Naive thymus-derived CD4-positive, alpha-beta T cell (primary cell): ENCODE measurements at regions not wholly inside any gene's neighbourhood (a gene's known extent, or its start where the extent isn't known, plus 50 kb on each side); places are given as distances from the start of the nearest gene placed in this dataset.

Experiments used
- ATAC-seq: fragments of 150-1000 bp; cut with Tn5 transposase; 2 replicates; pipeline ENCODE4 v1.10.0; 2021; ENCODE audit warnings: mild to moderate bottlenecking, moderate library complexity
- CTCF ChIA-PET: fragments of 350-600 bp; sonication (Branson Sonifier 250); formaldehyde crosslinking; loops from one replicate; lab custom pipeline; 2021; ENCODE audit warnings: antibody characterized with exemption; lab: Charles Lee
- POLR2A ChIA-PET: fragments of 350-600 bp; sonication (Branson Sonifier 250); formaldehyde crosslinking; loops from one replicate; lab custom pipeline; 2021; ENCODE audit warnings: antibody characterized with exemption, inconsistent platforms; lab: Charles Lee
- DNase-seq, 9 donors: peaks; one replicate each; pipeline versions ENCODE4 v3.0.0 to v3.0.0-alpha.2; 2020 to 2022; ENCODE audit warnings: mixed read lengths in 1 of 9
- H3K27ac ChIP-seq: one replicate; pipeline ENCODE4 v1.7.0; 2013; ENCODE audit warnings: mild to moderate bottlenecking, low read depth, low read length, moderate library complexity
- H3K27me3 ChIP-seq, 2 donors: one replicate each; pipeline ENCODE4 v1.7.0; 2013; ENCODE audit warnings: low read length in 2 of 2, mild to moderate bottlenecking in 2 of 2, moderate library complexity in 2 of 2; ENCODE audit not compliant: control insufficient read depth in 2 of 2, insufficient read depth in 2 of 2
- H3K36me3 ChIP-seq, 3 experiments: 1 replicate in 2 of 3; 2 replicates in 1 of 3; pipeline ENCODE4 v1.7.0; 2013; ENCODE audit warnings: low read length in 3 of 3, mild to moderate bottlenecking in 3 of 3, moderate library complexity in 1 of 3; ENCODE audit not compliant: insufficient read depth in 3 of 3, control insufficient read depth in 2 of 3
- H3K4me1 ChIP-seq, 2 donors: one replicate each; pipeline ENCODE4 v1.7.0; 2013; ENCODE audit warnings: low read length in 2 of 2, mild to moderate bottlenecking in 2 of 2, moderate library complexity in 1 of 2; ENCODE audit not compliant: control insufficient read depth in 2 of 2, insufficient read depth in 2 of 2
- H3K4me3 ChIP-seq: 2 replicates; pipeline ENCODE4 v1.7.0; 2013; ENCODE audit warnings: mild to moderate bottlenecking, low read length
- H3K9me3 ChIP-seq, 3 experiments: 1 replicate in 2 of 3; 2 replicates in 1 of 3; pipeline ENCODE4 v1.7.0; 2013; ENCODE audit warnings: low read length in 3 of 3; ENCODE audit not compliant: control insufficient read depth in 2 of 3
- H3K27ac Mint-ChIP-seq, 9 donors: one replicate each; pipeline ENCODE4 v1.8.0; 2020 to 2022; ENCODE audit warnings: mixed read lengths in 9 of 9, mild to moderate bottlenecking in 8 of 9, moderate library complexity in 5 of 9, inconsistent platforms in 2 of 9
- H3K27me3 Mint-ChIP-seq, 5 donors: one replicate each; pipeline ENCODE4 v1.8.0; 2021 to 2022; ENCODE audit warnings: mixed read lengths in 5 of 5, mild to moderate bottlenecking in 1 of 5
- H3K36me3 Mint-ChIP-seq, 5 donors: one replicate each; pipeline ENCODE4 v1.8.0; 2020 to 2022; ENCODE audit warnings: mixed read lengths in 5 of 5, mild to moderate bottlenecking in 3 of 5, inconsistent platforms in 1 of 5
- H3K4me1 Mint-ChIP-seq, 7 donors: one replicate each; pipeline ENCODE4 v1.8.0; 2020 to 2022; ENCODE audit warnings: mixed read lengths in 7 of 7, mild to moderate bottlenecking in 3 of 7, inconsistent platforms in 1 of 7
- H3K4me3 Mint-ChIP-seq, 10 donors: one replicate each; pipeline ENCODE4 v1.8.0; 2020 to 2022; ENCODE audit warnings: mild to moderate bottlenecking in 10 of 10, mixed read lengths in 10 of 10, moderate library complexity in 6 of 10, inconsistent platforms in 2 of 10
- H3K9me3 Mint-ChIP-seq, 11 donors: one replicate each; pipeline ENCODE4 v1.8.0; 2020 to 2022; ENCODE audit warnings: mixed read lengths in 11 of 11, mild to moderate bottlenecking in 4 of 11, inconsistent platforms in 1 of 11, moderate library complexity in 1 of 11
- intact Hi-C, 2 donors: fragments of 100-400 bp; cut with micrococcal nuclease; formaldehyde crosslinking; loops; one replicate each; pipeline ENCODE4 v1.15.1; 2023

DNA sequence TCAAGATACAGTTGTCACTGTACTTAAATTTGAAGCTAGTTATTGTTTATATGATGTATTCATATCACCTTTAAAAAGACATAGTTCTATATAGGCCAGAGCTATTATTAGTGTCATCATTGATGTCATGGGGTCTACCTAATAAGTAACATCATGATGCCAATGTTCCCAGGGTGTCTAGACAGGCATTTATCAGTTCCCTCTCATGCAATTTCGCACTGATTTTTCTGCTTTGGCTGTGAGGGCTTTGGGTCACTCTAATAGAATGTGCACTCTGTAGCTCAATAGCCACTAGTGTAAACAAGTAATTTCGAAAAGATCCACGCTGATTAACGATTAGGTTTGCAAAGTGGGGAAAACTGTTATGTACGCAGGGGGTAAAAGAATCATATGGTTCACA, 1651.3 kb downstream of the SLITRK5 start:
- no peaks in the 10 kb centered on the region for H3K27me3 Mint-ChIP-seq
- H3K27ac Mint-ChIP-seq: no peak overlapping the region

DNA sequence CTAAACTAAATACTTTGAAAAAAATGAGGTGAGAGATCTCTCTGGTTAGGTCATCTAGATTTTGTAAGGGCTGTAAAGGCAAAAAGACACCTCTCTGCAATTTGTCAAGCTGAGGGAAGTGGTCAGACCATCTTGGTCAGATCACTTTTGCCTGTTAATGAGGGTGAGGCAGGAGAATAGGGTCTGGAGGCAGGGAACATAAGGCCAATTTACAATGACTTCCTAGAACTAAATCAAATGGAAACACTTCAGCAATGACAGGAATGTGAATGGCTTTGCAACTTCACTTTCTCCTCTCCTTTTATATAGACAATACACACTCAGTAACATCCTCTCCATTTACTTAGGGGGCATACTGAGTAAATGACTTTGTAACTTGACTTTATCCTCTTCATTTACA, 1653.4 kb downstream of the SLITRK5 start:
- Histone ChIP-seq H3K9me3 (no peaks in the 10 kb centered on the region), H3K4me3 (no peak overlapping the region), H3K27me3 (no peaks in the 10 kb centered on the region), H3K36me3 (no peaks in the 10 kb centered on the region), H3K4me1 (no peaks in the 10 kb centered on the region), H3K27ac (no peak overlapping the region)
- intact Hi-C loops: no loop called here
- Mint-ChIP-seq H3K36me3 (no peaks in the 10 kb centered on the region), H3K27me3 (no peaks in the 10 kb centered on the region), H3K4me3 (no peak overlapping the region), H3K4me1 (no peaks in the 10 kb centered on the region), H3K9me3 (peaks cover 0 to 12% (median 6%) of the 10 kb centered on the region in 11 donors), H3K27ac (no peak overlapping the region)
- ATAC-seq: no peak
- ChIA-PET POLR2A (no interaction called here), CTCF (interaction anchor here (0.7 kb wide), 1 partner anchor 145 kb away, joined by 3 read pairs; no protein-coding TSS in a partner anchor)
- no peak for DNase-seq

More for the DNA sequence above, 1651.3 kb downstream of the SLITRK5 start:
- peaks cover 0 to 11% (median 4%) of the 10 kb centered on the region in 11 donors for H3K9me3 Mint-ChIP-seq
- ChIA-PET POLR2A (no interaction called here), CTCF (no interaction called here)
- Histone ChIP-seq H3K27me3 (no peaks in the 10 kb centered on the region), H3K27ac (no peak overlapping the region), H3K36me3 (no peaks in the 10 kb centered on the region), H3K4me1 (no peaks in the 10 kb centered on the region), H3K9me3 (no peaks in the 10 kb centered on the region), H3K4me3 (no peak overlapping the region)
- H3K4me3 Mint-ChIP-seq: no peak overlapping the region
- ATAC-seq (no peak), DNase-seq (no peak)
- H3K36me3 Mint-ChIP-seq: no peaks in the 10 kb centered on the region
- intact Hi-C loops: no loop called here
- H3K4me1 Mint-ChIP-seq: no peaks in the 10 kb centered on the region

DNA sequence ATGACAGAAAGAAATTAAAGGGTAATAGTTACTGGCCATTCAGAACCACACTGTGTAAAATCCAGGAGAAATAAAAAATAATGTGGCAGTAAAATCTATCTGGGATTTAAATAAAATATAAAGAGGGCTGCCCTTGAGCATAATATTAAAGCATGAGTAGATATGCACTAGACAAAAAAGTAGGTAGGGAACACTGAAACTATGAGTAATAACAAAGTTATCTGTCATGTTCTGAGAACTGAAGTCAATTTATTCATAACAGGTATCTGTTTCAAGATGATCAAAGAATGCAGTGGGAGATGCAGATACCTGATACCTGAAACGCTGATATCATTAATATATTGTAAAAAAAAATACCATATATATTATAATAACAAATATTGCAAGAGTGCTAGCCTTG, 1672.0 kb downstream of the SLITRK5 start:
- H3K36me3 Mint-ChIP-seq: no peaks in the 10 kb centered on the region
- H3K9me3 ChIP-seq: no peaks in the 10 kb centered on the region
- ChIA-PET POLR2A (no interaction called here), CTCF (no interaction called here)
- H3K4me1 Mint-ChIP-seq: no peaks in the 10 kb centered on the region
- H3K9me3 Mint-ChIP-seq: peaks cover 0 to 11% (median 0%) of the 10 kb centered on the region in 11 donors
- no peak overlapping the region for H3K4me3 ChIP-seq
- no peak overlapping the region for H3K4me3 Mint-ChIP-seq
- intact Hi-C loops: no loop called here
- H3K27me3 ChIP-seq: no peaks in the 10 kb centered on the region
- H3K27ac ChIP-seq: no peak overlapping the region
- no peaks in the 10 kb centered on the region for H3K4me1 ChIP-seq
- ATAC-seq (no peak), DNase-seq (no peak)
- no peak overlapping the region for H3K27ac Mint-ChIP-seq
- no peaks in the 10 kb centered on the region for H3K36me3 ChIP-seq
- H3K27me3 Mint-ChIP-seq: no peaks in the 10 kb centered on the region

DNA sequence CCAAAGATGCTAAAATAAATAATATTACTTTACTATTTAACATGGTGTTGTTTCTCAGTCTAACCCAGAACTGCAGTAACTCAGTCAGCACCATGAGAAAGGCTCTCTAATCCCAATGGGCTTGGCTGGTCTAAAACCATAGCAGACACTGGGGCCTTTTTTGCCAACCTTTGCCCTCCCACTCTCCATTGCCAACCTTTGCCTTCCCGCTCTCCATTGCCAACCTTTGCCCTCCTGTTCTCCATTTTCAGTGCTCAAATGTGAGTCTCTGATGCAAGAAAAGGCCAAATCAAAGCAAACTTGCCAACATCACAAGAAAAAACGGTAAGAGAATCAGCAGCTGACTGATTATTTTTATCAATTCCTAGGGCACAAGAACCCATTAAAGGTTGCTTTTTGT, 1681.2 kb downstream of the SLITRK5 start:
- no peak overlapping the region for H3K4me3 Mint-ChIP-seq
- ChIA-PET POLR2A (no interaction called here), CTCF (no interaction called here)
- no peak overlapping the region for H3K27ac Mint-ChIP-seq
- H3K27ac ChIP-seq: no peak overlapping the region
- no peak for DNase-seq
- no peaks in the 10 kb centered on the region for H3K27me3 Mint-ChIP-seq
- no peaks in the 10 kb centered on the region for H3K4me1 Mint-ChIP-seq
- H3K9me3 Mint-ChIP-seq: peaks cover 0 to 11% (median 4%) of the 10 kb centered on the region in 11 donors
- H3K36me3 ChIP-seq: no peaks in the 10 kb centered on the region
- H3K36me3 Mint-ChIP-seq: no peaks in the 10 kb centered on the region
- H3K27me3 ChIP-seq: no peaks in the 10 kb centered on the region
- ATAC-seq: no peak
- H3K4me3 ChIP-seq: no peak overlapping the region
- intact Hi-C loops: no loop called here
- no peaks in the 10 kb centered on the region for H3K9me3 ChIP-seq
- H3K4me1 ChIP-seq: no peaks in the 10 kb centered on the region

DNA sequence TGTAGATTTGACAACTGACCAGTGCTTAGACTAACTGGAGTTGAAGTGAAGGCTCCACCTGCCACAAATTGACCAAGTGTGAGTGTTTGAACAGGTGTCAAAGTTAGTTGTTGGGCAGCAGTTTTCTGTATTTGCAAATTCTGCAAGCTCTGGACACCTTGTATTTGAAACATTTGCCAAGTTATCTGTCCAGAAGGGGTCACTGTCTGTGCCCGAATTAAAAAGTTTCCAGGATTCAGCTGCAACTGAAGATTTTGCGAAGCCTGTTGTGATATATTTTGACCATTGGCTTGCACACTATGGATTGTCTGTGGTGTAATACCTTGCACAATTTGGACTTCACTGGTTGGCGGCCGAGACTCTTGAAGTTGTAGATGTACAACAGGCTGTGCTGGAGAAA, 1690.7 kb downstream of the SLITRK5 start:
- H3K9me3 ChIP-seq: no peaks in the 10 kb centered on the region
- no peak overlapping the region for H3K27ac Mint-ChIP-seq

DNA sequence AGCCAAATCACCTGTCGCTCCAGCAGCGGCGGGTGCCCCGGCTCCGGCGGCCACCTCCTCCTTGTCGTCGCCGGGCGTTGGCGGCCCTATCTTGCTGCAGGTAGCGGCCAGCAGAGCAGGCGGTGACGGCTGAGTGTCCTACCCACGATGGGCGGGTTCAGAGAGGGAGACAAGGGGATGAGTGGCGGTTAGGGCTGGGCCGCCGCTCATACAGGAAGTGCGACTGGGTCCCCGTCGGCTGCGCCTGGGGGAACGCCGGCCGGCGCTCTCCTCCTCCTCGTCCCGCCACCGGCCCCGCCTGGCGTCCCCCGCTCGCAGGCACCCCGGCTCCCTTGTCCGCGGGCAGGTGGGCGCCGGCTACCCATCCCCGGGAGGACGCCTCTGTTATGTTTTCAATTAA, 1692.0 kb downstream of the SLITRK5 start:
- Mint-ChIP-seq H3K27me3 (no peaks in the 10 kb centered on the region), H3K27ac (no peak overlapping the region), H3K4me3 (no peak overlapping the region), H3K9me3 (peaks cover 0 to 22% (median 4%) of the 10 kb centered on the region in 11 donors), H3K4me1 (no peaks in the 10 kb centered on the region), H3K36me3 (no peaks in the 10 kb centered on the region)
- H3K9me3 ChIP-seq: no peaks in the 10 kb centered on the region
- no peaks in the 10 kb centered on the region for H3K4me1 ChIP-seq
- intact Hi-C loops: no loop called here
- ATAC-seq (no peak), DNase-seq (no peak)
- no peak overlapping the region for H3K4me3 ChIP-seq
- no peaks in the 10 kb centered on the region for H3K27me3 ChIP-seq
- CTCF ChIA-PET: no interaction called here
- no peaks in the 10 kb centered on the region for H3K36me3 ChIP-seq
- no peak overlapping the region for H3K27ac ChIP-seq
- POLR2A ChIA-PET: no interaction called here

More for the DNA sequence above, 1690.7 kb downstream of the SLITRK5 start:
- H3K27ac ChIP-seq: no peak overlapping the region
- no peaks in the 10 kb centered on the region for H3K36me3 ChIP-seq
- DNase-seq: no peak
- ATAC-seq: no peak
- Mint-ChIP-seq H3K36me3 (no peaks in the 10 kb centered on the region), H3K4me1 (no peaks in the 10 kb centered on the region), H3K4me3 (no peak overlapping the region), H3K27me3 (no peaks in the 10 kb centered on the region), H3K9me3 (peaks cover 0 to 22% (median 5%) of the 10 kb centered on the region in 11 donors)
- no peaks in the 10 kb centered on the region for H3K27me3 ChIP-seq
- intact Hi-C loops: no loop called here
- CTCF ChIA-PET: no interaction called here
- H3K4me3 ChIP-seq: no peak overlapping the region
- POLR2A ChIA-PET: no interaction called here
- H3K4me1 ChIP-seq: no peaks in the 10 kb centered on the region

DNA sequence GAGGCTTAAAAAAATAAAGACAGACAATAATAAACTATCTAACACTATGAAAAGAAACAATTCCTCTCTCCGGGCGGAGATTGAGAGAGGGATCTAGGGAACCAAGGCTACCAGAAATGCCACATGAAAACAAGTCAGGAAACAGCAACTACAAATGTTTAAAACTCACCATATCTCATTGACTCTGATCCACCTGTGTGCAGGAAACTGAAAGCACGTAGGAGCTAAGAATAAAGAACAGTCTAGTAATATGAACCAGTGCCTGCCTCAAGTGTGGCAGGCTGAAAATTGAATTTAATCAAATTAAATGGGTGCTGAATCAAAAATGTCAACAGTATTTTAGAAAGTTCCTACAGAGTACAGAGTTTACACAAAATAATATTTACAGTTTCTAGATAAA, 1701.0 kb downstream of the SLITRK5 start:
- no peak overlapping the region for H3K4me3 Mint-ChIP-seq
- no peak overlapping the region for H3K4me3 ChIP-seq
- intact Hi-C loops: no loop called here
- H3K27ac Mint-ChIP-seq: no peak overlapping the region
- H3K9me3 ChIP-seq: no peaks in the 10 kb centered on the region
- no peak for DNase-seq
- H3K27me3 ChIP-seq: no peaks in the 10 kb centered on the region
- H3K27me3 Mint-ChIP-seq: no peaks in the 10 kb centered on the region
- H3K4me1 Mint-ChIP-seq: no peaks in the 10 kb centered on the region
- no peak overlapping the region for H3K27ac ChIP-seq
- ChIA-PET POLR2A (no interaction called here), CTCF (no interaction called here)
- no peaks in the 10 kb centered on the region for H3K36me3 Mint-ChIP-seq
- peaks cover 0 to 9% (median 5%) of the 10 kb centered on the region in 11 donors for H3K9me3 Mint-ChIP-seq
- no peak for ATAC-seq
- H3K36me3 ChIP-seq: no peaks in the 10 kb centered on the region
- no peaks in the 10 kb centered on the region for H3K4me1 ChIP-seq
